ENCODE measurements at regions not wholly inside any gene's neighbourhood (a gene's known extent, or its start where the extent isn't known, plus 50 kb on each side); places are given as distances from the start of the nearest gene placed in this dataset.

- no peak overlapping the region for H3K4me3 ChIP-seq (ENCODE audit: low read depth, low read length)
- no peaks in the 10 kb centered on the region for H3K27me3 ChIP-seq
- no peaks in the 10 kb centered on the region for H3K36me3 ChIP-seq
- TF ChIP-seq CTCF (IDR thresholded peaks at IDR 0.05; ENCODE audit: low read depth, low read length), result no peak
- no peaks in the 10 kb centered on the region for H3K4me1 ChIP-seq
- H3K9me3 ChIP-seq, result no peaks in the 10 kb centered on the region
- DNase-seq, result no peak
These were observed 56.0 kb downstream of the EN1 start for GRCh38 chr2:118791483-118791882.

- Histone ChIP-seq H3K9me3 (no peaks in the 10 kb centered on the region), H3K27me3 (no peaks in the 10 kb centered on the region), H3K4me1 (no peaks in the 10 kb centered on the region), H3K36me3 (no peaks in the 10 kb centered on the region), H3K4me3 (ENCODE audit: low read depth, low read length) (no peak overlapping the region)
- DNase-seq, result no peak
- no peak for TF ChIP-seq CTCF (IDR thresholded peaks at IDR 0.05; ENCODE audit: low read depth, low read length)
These were observed 60.7 kb downstream of the EN1 start for GRCh38 chr2:118786746-118787145.

DNA sequence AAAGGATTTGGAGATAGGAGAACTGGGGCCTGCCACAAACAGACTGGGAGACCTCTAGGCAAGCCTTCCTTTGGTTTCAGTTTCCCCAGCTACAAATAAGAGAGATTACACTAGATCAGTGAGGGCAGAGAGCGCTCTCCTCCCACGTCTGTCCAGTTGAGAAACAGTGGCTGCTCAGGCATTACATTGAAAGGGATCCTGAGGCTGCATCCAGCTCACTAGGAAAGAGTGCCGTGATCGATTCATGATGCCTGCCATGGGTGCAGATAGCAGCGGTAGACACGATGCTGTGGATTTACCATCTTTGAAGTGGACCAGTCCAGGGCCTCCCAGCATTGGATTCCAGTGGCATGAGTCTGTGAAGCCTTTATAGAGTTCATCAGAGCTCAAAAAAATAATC, 62.6 kb downstream of the EN1 start:
- Histone ChIP-seq H3K4me3 (ENCODE audit: low read depth, low read length) (no peak overlapping the region), H3K4me1 (no peaks in the 10 kb centered on the region), H3K27me3 (no peaks in the 10 kb centered on the region), H3K9me3 (no peaks in the 10 kb centered on the region), H3K36me3 (no peaks in the 10 kb centered on the region)
- no peak for DNase-seq
- no peak for TF ChIP-seq CTCF (IDR thresholded peaks at IDR 0.05; ENCODE audit: low read depth, low read length)

- no peak for TF ChIP-seq CTCF (IDR thresholded peaks at IDR 0.05; ENCODE audit: low read depth, low read length)
- no peaks in the 10 kb centered on the region for H3K27me3 ChIP-seq
- no peaks in the 10 kb centered on the region for H3K9me3 ChIP-seq
- H3K36me3 ChIP-seq, result no peaks in the 10 kb centered on the region
- DNase-seq, result no peak
- H3K4me3 ChIP-seq (ENCODE audit: low read depth, low read length), result no peak overlapping the region
- no peaks in the 10 kb centered on the region for H3K4me1 ChIP-seq
These were observed 68.1 kb downstream of the EN1 start for GRCh38 chr2:118779362-118779761.

- Histone ChIP-seq H3K36me3 (no peaks in the 10 kb centered on the region), H3K9me3 (no peaks in the 10 kb centered on the region), H3K27me3 (no peaks in the 10 kb centered on the region), H3K4me3 (ENCODE audit: low read depth, low read length) (0 out of 2 replicates have a peak overlapping the region, but pooled peaks have one; percentile 4), H3K4me1 (no peaks in the 10 kb centered on the region)
- TF ChIP-seq CTCF (IDR thresholded peaks at IDR 0.05; ENCODE audit: low read depth, low read length), result no peak
- DNase-seq, result peak; percentile 23
These were observed 72.9 kb downstream of the EN1 start for GRCh38 chr2:118774458-118775133.

DNA sequence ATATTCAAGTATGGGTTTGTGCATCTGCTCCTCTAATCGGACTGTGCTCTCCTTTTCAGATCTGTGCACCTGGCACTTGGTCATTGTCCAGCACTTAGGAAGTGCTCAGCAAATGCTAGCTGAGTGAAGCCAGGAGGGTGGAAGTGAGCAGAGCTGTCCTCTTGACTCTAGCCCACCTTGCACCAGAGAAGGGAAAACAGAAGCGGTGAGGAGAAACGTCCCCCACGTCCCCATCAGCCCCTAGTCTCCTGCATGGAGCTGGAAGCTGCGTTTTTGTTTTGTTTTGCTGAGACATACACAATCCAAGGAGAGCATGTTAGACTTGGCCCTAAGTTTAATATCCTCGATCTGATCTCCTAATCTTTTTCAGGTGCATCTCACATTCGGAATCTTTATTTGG, 73.6 kb downstream of the EN1 start:
- no peak for DNase-seq
- H3K9me3 ChIP-seq, result no peaks in the 10 kb centered on the region
- no peaks in the 10 kb centered on the region for H3K4me1 ChIP-seq
- H3K4me3 ChIP-seq (ENCODE audit: low read depth, low read length), result no peak overlapping the region
- no peaks in the 10 kb centered on the region for H3K36me3 ChIP-seq
- no peaks in the 10 kb centered on the region for H3K27me3 ChIP-seq
- no peak for TF ChIP-seq CTCF (IDR thresholded peaks at IDR 0.05; ENCODE audit: low read depth, low read length)

All from BE2C (cell line).